ENCODE measurements at regions not wholly inside any gene's neighbourhood (a gene's known extent, or its start where the extent isn't known, plus 50 kb on each side); places are given as distances from the start of the nearest gene placed in this dataset.

GRCh38 chr15:39501366-39502081, 79.4 kb upstream of the THBS1 start:
- TF ChIP-seq, protein P1, sequence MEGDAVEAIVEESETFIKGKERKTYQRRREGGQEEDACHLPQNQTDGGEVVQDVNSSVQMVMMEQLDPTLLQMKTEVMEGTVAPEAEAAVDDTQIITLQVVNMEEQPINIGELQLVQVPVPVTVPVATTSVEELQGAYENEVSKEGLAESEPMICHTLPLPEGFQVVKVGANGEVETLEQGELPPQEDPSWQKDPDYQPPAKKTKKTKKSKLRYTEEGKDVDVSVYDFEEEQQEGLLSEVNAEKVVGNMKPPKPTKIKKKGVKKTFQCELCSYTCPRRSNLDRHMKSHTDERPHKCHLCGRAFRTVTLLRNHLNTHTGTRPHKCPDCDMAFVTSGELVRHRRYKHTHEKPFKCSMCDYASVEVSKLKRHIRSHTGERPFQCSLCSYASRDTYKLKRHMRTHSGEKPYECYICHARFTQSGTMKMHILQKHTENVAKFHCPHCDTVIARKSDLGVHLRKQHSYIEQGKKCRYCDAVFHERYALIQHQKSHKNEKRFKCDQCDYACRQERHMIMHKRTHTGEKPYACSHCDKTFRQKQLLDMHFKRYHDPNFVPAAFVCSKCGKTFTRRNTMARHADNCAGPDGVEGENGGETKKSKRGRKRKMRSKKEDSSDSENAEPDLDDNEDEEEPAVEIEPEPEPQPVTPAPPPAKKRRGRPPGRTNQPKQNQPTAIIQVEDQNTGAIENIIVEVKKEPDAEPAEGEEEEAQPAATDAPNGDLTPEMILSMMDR (IDR thresholded peaks at IDR 0.05; ENCODE audit: insufficient read depth, low read depth, low read length), result no peak
- TF ChIP-seq EZH2 (IDR thresholded peaks at IDR 0.05; ENCODE audit: insufficient read depth, low read length), result no peak
